ENCODE measurements at regions not wholly inside any gene's neighbourhood (a gene's known extent, or its start where the extent isn't known, plus 50 kb on each side); places are given as distances from the start of the nearest gene placed in this dataset.

GRCh38 chr20:22394583-22394982 lies 189.8 kb downstream of the FOXA2 start:
- H3K4me3 ChIP-seq (ENCODE audit: low read length), result no peak overlapping the region
- H3K9me3 ChIP-seq (ENCODE audit: control insufficient read depth, insufficient read depth, low read length), result no peaks in the 10 kb centered on the region
- H3K9me2 ChIP-seq (replicated peaks; ENCODE audit: control insufficient read depth, low read length), result no peaks in the 10 kb centered on the region
- H3K79me2 ChIP-seq (ENCODE audit: control insufficient read depth, low read length), result no peaks in the 10 kb centered on the region
- no peaks in the 10 kb centered on the region for H3K36me3 ChIP-seq (ENCODE audit: control insufficient read depth, low read length)
- H3K4me2 ChIP-seq (ENCODE audit: low read length), result no peak overlapping the region
- no peak for TF ChIP-seq EZH2phosphoT487 (IDR thresholded peaks at IDR 0.05; ENCODE audit: borderline replicate concordance, low read length)
- TF ChIP-seq CTCF (IDR thresholded peaks at IDR 0.05; ENCODE audit: low read depth, low read length, poor library complexity, severe bottlenecking), result no peak
- no peaks in the 10 kb centered on the region for H3K4me1 ChIP-seq (ENCODE audit: control insufficient read depth, low read length)
- no peaks in the 10 kb centered on the region for H3K27me3 ChIP-seq (ENCODE audit: control insufficient read depth, low read length)
- no peak overlapping the region for H3K27ac ChIP-seq (ENCODE audit: low read depth, low read length)
- H4K20me1 ChIP-seq (ENCODE audit: control insufficient read depth, insufficient read depth, low read depth, low read length), result no peaks in the 10 kb centered on the region
- H3F3A ChIP-seq (ENCODE audit: control insufficient read depth, insufficient read depth), result no peaks in the 10 kb centered on the region

- no peaks in the 10 kb centered on the region for H3K36me3 ChIP-seq (ENCODE audit: control insufficient read depth, low read length)
- no peaks in the 10 kb centered on the region for H3K9me2 ChIP-seq (replicated peaks; ENCODE audit: control insufficient read depth, low read length)
- H3K4me3 ChIP-seq (ENCODE audit: low read length), result no peak overlapping the region
- TF ChIP-seq CTCF (IDR thresholded peaks at IDR 0.05; ENCODE audit: low read depth, low read length, poor library complexity, severe bottlenecking), result no peak
- TF ChIP-seq EZH2phosphoT487 (IDR thresholded peaks at IDR 0.05; ENCODE audit: borderline replicate concordance, low read length), result no peak
- no peaks in the 10 kb centered on the region for H3F3A ChIP-seq (ENCODE audit: control insufficient read depth, insufficient read depth)
- no peaks in the 10 kb centered on the region for H4K20me1 ChIP-seq (ENCODE audit: control insufficient read depth, insufficient read depth, low read depth, low read length)
- H3K4me2 ChIP-seq (ENCODE audit: low read length), result no peak overlapping the region
- H3K79me2 ChIP-seq (ENCODE audit: control insufficient read depth, low read length), result no peaks in the 10 kb centered on the region
- no peaks in the 10 kb centered on the region for H3K4me1 ChIP-seq (ENCODE audit: control insufficient read depth, low read length)
- H3K27ac ChIP-seq (ENCODE audit: low read depth, low read length), result no peak overlapping the region
- no peaks in the 10 kb centered on the region for H3K9me3 ChIP-seq (ENCODE audit: control insufficient read depth, insufficient read depth, low read length)
- no peaks in the 10 kb centered on the region for H3K27me3 ChIP-seq (ENCODE audit: control insufficient read depth, low read length)
These were observed 193.8 kb downstream of the FOXA2 start for GRCh38 chr20:22390543-22390903.

GRCh38 chr20:22389836-22390542 lies 194.4 kb downstream of the FOXA2 start:
- Histone ChIP-seq H3K4me1 (ENCODE audit: control insufficient read depth, low read length) (no peaks in the 10 kb centered on the region), H3F3A (ENCODE audit: control insufficient read depth, insufficient read depth) (no peaks in the 10 kb centered on the region), H3K27me3 (ENCODE audit: control insufficient read depth, low read length) (no peaks in the 10 kb centered on the region), H3K4me2 (ENCODE audit: low read length) (no peak overlapping the region), H3K27ac (ENCODE audit: low read depth, low read length) (no peak overlapping the region), H3K36me3 (ENCODE audit: control insufficient read depth, low read length) (no peaks in the 10 kb centered on the region), H4K20me1 (ENCODE audit: control insufficient read depth, insufficient read depth, low read depth, low read length) (no peaks in the 10 kb centered on the region), H3K9me3 (ENCODE audit: control insufficient read depth, insufficient read depth, low read length) (no peaks in the 10 kb centered on the region), H3K4me3 (ENCODE audit: low read length) (no peak overlapping the region), H3K79me2 (ENCODE audit: control insufficient read depth, low read length) (no peaks in the 10 kb centered on the region), H3K9me2 (replicated peaks; ENCODE audit: control insufficient read depth, low read length) (no peaks in the 10 kb centered on the region)
- TF ChIP-seq CTCF (IDR thresholded peaks at IDR 0.05; ENCODE audit: low read depth, low read length, poor library complexity, severe bottlenecking) (no peak), EZH2phosphoT487 (IDR thresholded peaks at IDR 0.05; ENCODE audit: borderline replicate concordance, low read length) (no peak)

Measured in DOHH2 (cell line).